ENCODE measurements at regions not wholly inside any gene's neighbourhood (a gene's known extent, or its start where the extent isn't known, plus 50 kb on each side); places are given as distances from the start of the nearest gene placed in this dataset.

GRCh38 chr9:30775236-30775635 lies 1609.2 kb upstream of the ACO1 start:
- H4K91ac ChIP-seq (replicated peaks; ENCODE audit: insufficient read length, low read length): no peak overlapping the region
- CTCF ChIA-PET (ENCODE audit: partially characterized antibody): interaction anchor here (0.6 to 1.7 kb wide), 7 partner anchors 9 to 916 kb away, joined by 3 to 4 read pairs (median 3); no protein-coding TSS in a partner anchor
- no peak overlapping the region for H3K4me3 ChIP-seq (ENCODE audit: extremely low read depth in 1 of 4, insufficient read depth in 2 of 4, low read depth in 3 of 4, low read length in 4 of 4)
- TF ChIP-seq SIN3A (conservative IDR thresholded peaks at IDR 0.05 in 1 of 2, IDR thresholded peaks at IDR 0.05 in 1 of 2; ENCODE audit: low read depth in 1 of 2, low read length in 2 of 2): no peak
- no peak for TF ChIP-seq RNF2 (IDR thresholded peaks at IDR 0.05; ENCODE audit: borderline replicate concordance, low read depth, low read length, missing control alignments, poor library complexity, severe bottlenecking)
- TF ChIP-seq TEAD4 (IDR thresholded peaks at IDR 0.05; ENCODE audit: low read depth, low read length): no peak
- H3K23me2 ChIP-seq (ENCODE audit: low read depth, low read length): no peaks in the 10 kb centered on the region
- no peak overlapping the region for H3K9ac ChIP-seq (replicated peaks in 1 of 4; ENCODE audit: extremely low read depth in 1 of 4, low read depth in 3 of 4, low read length in 3 of 4)
- 94% methylated on average over 1 of the region's 1 CpG; no CpG with 5 or more reads in 1 of the 2 experiments for WGBS, 2 experiments (ENCODE audit: extremely low coverage in 1 of 2, insufficient coverage in 1 of 2, insufficient read length in 1 of 2, insufficient replicate concordance in 2 of 2, low coverage in 1 of 2, low lambda C conversion rate in 2 of 2, missing lambda C conversion rate in 1 of 2)
- H2BK5ac ChIP-seq (ENCODE audit: low read depth, low read length): no peak overlapping the region
- H4K5ac ChIP-seq (ENCODE audit: insufficient read length, low read depth, low read length): no peak overlapping the region
- H3K36me3 ChIP-seq (ENCODE audit: control insufficient read depth in 2 of 4, insufficient read depth in 4 of 4, low read length in 3 of 4): no peaks in the 10 kb centered on the region
- H2AFZ ChIP-seq (ENCODE audit: low read length): 0 out of 2 replicates have a peak overlapping the region, but pooled peaks have one; percentile 17
- H2BK15ac ChIP-seq (ENCODE audit: low read length): no peak overlapping the region
- no peak overlapping the region for H2AK5ac ChIP-seq (ENCODE audit: low read depth, low read length)
- 0 out of 4 replicates have a peak, but pooled peaks cover 0 to 2% of the 10 kb centered on the region in 2 experiments for H3K9me3 ChIP-seq (ENCODE audit: insufficient read depth in 2 of 2, low read depth in 1 of 2, low read length in 1 of 2)
- H3K4me1 ChIP-seq (replicated peaks in 1 of 4; ENCODE audit: control insufficient read depth in 3 of 4, insufficient read depth in 4 of 4, low read length in 3 of 4): no peaks in the 10 kb centered on the region
- no peaks in the 10 kb centered on the region for H3K79me1 ChIP-seq (ENCODE audit: low read depth, low read length)
- no peak for FAIRE-seq
- no peak for DNase-seq (ENCODE audit: low read depth in 1 of 2, low spot score in 2 of 2)
- H2BK12ac ChIP-seq (ENCODE audit: low read depth, low read length): no peak overlapping the region
- no peak overlapping the region for H3K14ac ChIP-seq (ENCODE audit: insufficient read length)
- H4K8ac ChIP-seq (ENCODE audit: extremely low read depth, insufficient read depth, low read length): no peak overlapping the region
- H2BK20ac ChIP-seq (ENCODE audit: low read length): no peak overlapping the region
- H3K27me3 ChIP-seq (replicated peaks in 1 of 4; ENCODE audit: control insufficient read depth in 3 of 4, extremely low read depth in 1 of 4, insufficient read depth in 3 of 4, low read length in 3 of 4): no peaks in the 10 kb centered on the region
- no peak overlapping the region for H3K18ac ChIP-seq (ENCODE audit: extremely low read depth, low read length)
- H4K20me1 ChIP-seq (replicated peaks in 1 of 2; ENCODE audit: control insufficient read depth in 1 of 2, insufficient read depth in 2 of 2, low read length in 2 of 2): no peaks in the 10 kb centered on the region
- no peak overlapping the region for H3K4me2 ChIP-seq (ENCODE audit: insufficient read depth in 1 of 2, low read depth in 2 of 2, low read length in 2 of 2)
- no peak overlapping the region for H3K27ac ChIP-seq (ENCODE audit: low read depth, low read length)
- no peak overlapping the region for H3K56ac ChIP-seq (replicated peaks; ENCODE audit: insufficient read length, low read depth, low read length)
- H3K23ac ChIP-seq (ENCODE audit: insufficient read length): no peak overlapping the region
- POLR2A ChIA-PET (ENCODE audit: partially characterized antibody): no interaction called here
- no peaks in the 10 kb centered on the region for H3K79me2 ChIP-seq (ENCODE audit: control insufficient read depth in 1 of 2, insufficient read depth in 2 of 2, low read length in 2 of 2)
- no peak overlapping the region for H3K4ac ChIP-seq (replicated peaks; ENCODE audit: insufficient read length, low read depth, low read length)
- H2BK120ac ChIP-seq (replicated peaks; ENCODE audit: low read depth, low read length): no peak overlapping the region
